Glutamatergic neuron (in vitro differentiated cells): ENCODE measurements at regions not wholly inside any gene's neighbourhood (a gene's known extent, or its start where the extent isn't known, plus 50 kb on each side); places are given as distances from the start of the nearest gene placed in this dataset.
A peak's percentile ranks its signal among the peaks of the same experiment; 100 is the strongest.
"Not testable (repeated sequence)": the region's sequence is repeated elsewhere in the genome, so short reads cannot be mapped to it uniquely, and the experiment has no call there.

Experiments used
- DNase-seq: peaks from one replicate; pipeline ENCODE4 v3.0.0; 2022
- H3K27ac Mint-ChIP-seq: one replicate; pipeline ENCODE4 v1.8.0; 2020; ENCODE audit warnings: mild to moderate bottlenecking, mixed read lengths, inconsistent platforms; ENCODE audit not compliant: unreplicated experiment
- H3K27me3 Mint-ChIP-seq: one replicate; pipeline ENCODE4 v1.8.0; 2020; ENCODE audit warnings: mild to moderate bottlenecking, moderate library complexity, mixed read lengths, inconsistent platforms; ENCODE audit not compliant: unreplicated experiment
- H3K36me3 Mint-ChIP-seq: one replicate; pipeline ENCODE4 v1.8.0; 2020; ENCODE audit warnings: mild to moderate bottlenecking, mixed read lengths, inconsistent platforms; ENCODE audit not compliant: unreplicated experiment
- H3K4me1 Mint-ChIP-seq: one replicate; pipeline ENCODE4 v1.8.0; 2020; ENCODE audit warnings: mild to moderate bottlenecking, low read depth, mixed read lengths, inconsistent platforms; ENCODE audit not compliant: unreplicated experiment
- H3K4me3 Mint-ChIP-seq: one replicate; pipeline ENCODE4 v1.8.0; 2020; ENCODE audit warnings: mild to moderate bottlenecking, mixed read lengths, inconsistent platforms; ENCODE audit not compliant: unreplicated experiment
- H3K9me3 Mint-ChIP-seq: one replicate; pipeline ENCODE4 v1.8.0; 2020; ENCODE audit warnings: mild to moderate bottlenecking, moderate library complexity, mixed read lengths, inconsistent platforms; ENCODE audit not compliant: unreplicated experiment
- TF ChIP-seq, protein P1 (sequence below): fragments of 200-600 bp; sonication (generic); IDR thresholded peaks from one replicate; pipeline ENCODE4 v1.5.0; 2021; ENCODE audit not compliant: partially characterized antibody, unreplicated experiment

- Mint-ChIP-seq H3K27me3 (no peaks in the 10 kb centered on the region), H3K27ac (no peak overlapping the region), H3K9me3 (peaks cover 1% of the 10 kb centered on the region), H3K4me1 (peaks cover 1% of the 10 kb centered on the region), H3K36me3 (no peaks in the 10 kb centered on the region), H3K4me3 (no peak overlapping the region)
- TF ChIP-seq, protein P1, sequence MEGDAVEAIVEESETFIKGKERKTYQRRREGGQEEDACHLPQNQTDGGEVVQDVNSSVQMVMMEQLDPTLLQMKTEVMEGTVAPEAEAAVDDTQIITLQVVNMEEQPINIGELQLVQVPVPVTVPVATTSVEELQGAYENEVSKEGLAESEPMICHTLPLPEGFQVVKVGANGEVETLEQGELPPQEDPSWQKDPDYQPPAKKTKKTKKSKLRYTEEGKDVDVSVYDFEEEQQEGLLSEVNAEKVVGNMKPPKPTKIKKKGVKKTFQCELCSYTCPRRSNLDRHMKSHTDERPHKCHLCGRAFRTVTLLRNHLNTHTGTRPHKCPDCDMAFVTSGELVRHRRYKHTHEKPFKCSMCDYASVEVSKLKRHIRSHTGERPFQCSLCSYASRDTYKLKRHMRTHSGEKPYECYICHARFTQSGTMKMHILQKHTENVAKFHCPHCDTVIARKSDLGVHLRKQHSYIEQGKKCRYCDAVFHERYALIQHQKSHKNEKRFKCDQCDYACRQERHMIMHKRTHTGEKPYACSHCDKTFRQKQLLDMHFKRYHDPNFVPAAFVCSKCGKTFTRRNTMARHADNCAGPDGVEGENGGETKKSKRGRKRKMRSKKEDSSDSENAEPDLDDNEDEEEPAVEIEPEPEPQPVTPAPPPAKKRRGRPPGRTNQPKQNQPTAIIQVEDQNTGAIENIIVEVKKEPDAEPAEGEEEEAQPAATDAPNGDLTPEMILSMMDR: no peak
- no peak for DNase-seq
Observed at GRCh38 chr1:199946305-199947155, 81.0 kb upstream of the NR5A2 start.

- H3K27ac Mint-ChIP-seq: no peak overlapping the region
- no peaks in the 10 kb centered on the region for H3K36me3 Mint-ChIP-seq
- TF ChIP-seq, protein P1: no peak
- H3K9me3 Mint-ChIP-seq: peaks cover 1% of the 10 kb centered on the region
- H3K4me1 Mint-ChIP-seq: peaks cover 1% of the 10 kb centered on the region
- no peak overlapping the region for H3K4me3 Mint-ChIP-seq
- no peak for DNase-seq
- H3K27me3 Mint-ChIP-seq: no peaks in the 10 kb centered on the region
Observed at GRCh38 chr1:199948587-199949280, 78.8 kb upstream of the NR5A2 start.

DNA sequence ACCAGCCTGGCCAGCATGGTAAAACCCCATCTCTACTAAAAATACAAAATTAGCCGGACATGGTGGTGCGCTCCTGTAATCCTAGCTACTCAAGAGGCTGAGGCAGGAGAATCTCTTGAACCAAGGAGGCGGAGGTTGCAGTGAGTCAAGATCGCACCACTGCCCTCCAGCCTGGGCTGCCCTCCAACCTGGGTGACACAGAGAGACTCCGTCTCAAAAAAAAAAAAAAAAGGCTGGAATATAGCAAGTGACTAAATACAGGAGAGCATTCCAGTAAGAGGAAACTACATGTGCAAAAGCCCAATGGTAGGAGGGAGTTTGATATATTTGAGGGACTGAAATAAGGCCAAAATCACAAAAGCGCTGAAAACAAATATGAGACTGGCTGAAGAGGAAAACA, 76.5 kb upstream of the NR5A2 start:
- not testable (repeated sequence) for H3K36me3 Mint-ChIP-seq, DNase-seq, H3K27me3 Mint-ChIP-seq, H3K4me3 Mint-ChIP-seq, H3K27ac Mint-ChIP-seq, H3K9me3 Mint-ChIP-seq, H3K4me1 Mint-ChIP-seq

DNA sequence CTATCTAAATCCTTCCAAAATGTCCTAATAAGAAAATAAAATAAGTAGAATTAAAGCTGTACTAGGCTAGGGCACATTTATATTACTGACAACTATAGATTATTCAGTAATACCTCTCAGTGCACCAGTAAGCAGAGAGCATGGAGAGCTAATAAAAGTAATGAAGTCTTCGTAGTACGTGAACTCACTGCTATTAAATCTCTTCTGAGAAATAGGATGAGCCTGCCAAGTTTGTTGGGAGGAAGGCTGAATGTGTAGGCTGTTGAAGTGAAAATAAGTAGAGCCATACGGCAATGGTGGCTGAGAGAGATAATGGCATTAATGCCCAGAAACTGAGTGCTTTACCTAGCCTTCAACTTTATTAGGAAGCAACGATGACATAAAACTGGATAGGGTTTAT, 73.9 kb upstream of the NR5A2 start:
- Mint-ChIP-seq H3K4me3 (no peak overlapping the region), H3K27ac (no peak overlapping the region), H3K4me1 (no peaks in the 10 kb centered on the region), H3K36me3 (no peaks in the 10 kb centered on the region), H3K9me3 (no peaks in the 10 kb centered on the region), H3K27me3 (peaks cover 2% of the 10 kb centered on the region)
- TF ChIP-seq, protein P1: no peak
- no peak for DNase-seq

DNA sequence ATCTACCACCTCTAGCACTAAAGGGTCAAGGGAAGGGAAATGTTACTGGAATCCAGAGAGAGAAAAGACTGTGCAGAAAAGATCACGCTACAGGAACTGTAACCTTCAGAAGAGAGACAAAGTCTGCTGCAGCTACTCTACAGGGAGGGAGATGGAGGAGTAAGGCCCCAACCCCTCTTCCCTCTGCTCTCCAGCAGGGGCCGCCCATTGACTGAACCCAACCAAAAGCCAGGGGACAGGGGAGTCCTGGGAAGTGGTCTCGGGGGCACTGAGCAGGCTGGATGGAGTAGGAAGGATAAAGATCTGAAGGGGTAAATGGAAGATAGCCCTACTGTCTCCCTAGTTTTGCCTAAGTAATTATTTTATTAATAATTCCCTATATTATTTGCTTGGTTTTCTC, 72.8 kb upstream of the NR5A2 start:
- Mint-ChIP-seq H3K9me3 (no peaks in the 10 kb centered on the region), H3K27ac (no peak overlapping the region), H3K36me3 (no peaks in the 10 kb centered on the region), H3K4me1 (no peaks in the 10 kb centered on the region), H3K4me3 (no peak overlapping the region), H3K27me3 (peaks cover 2% of the 10 kb centered on the region)
- DNase-seq: peak; percentile 67
- TF ChIP-seq, protein P1: no peak
